ENCODE measurements at regions not wholly inside any gene's neighbourhood (a gene's known extent, or its start where the extent isn't known, plus 50 kb on each side); places are given as distances from the start of the nearest gene placed in this dataset.

DNA sequence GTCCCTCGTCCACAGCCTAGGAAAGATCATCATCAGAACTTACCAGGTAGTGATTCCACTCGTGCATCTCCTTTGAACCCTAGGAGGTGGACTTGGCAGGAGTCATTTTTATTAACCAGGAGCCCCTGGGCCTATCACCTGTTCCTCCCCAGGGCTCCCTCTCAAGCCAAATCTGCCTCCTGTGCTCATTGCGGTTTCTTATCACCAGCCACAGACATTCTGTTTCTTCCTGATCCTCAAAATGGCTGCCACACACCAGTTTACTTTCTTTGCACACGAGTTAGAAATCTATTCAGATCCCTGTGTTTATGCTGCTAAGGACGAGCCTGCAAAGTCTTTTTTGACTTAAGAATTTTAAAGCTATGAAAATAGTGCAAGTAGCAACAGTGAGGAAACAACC is 354.5 kb upstream of the BOD1L1 start:
- DNase-seq: no peak
- Mint-ChIP-seq H3K9me3 (ENCODE audit: unreplicated experiment) (peaks cover 5% of the 10 kb centered on the region), H3K36me3 (ENCODE audit: unreplicated experiment) (no peaks in the 10 kb centered on the region), H3K27me3 (ENCODE audit: unreplicated experiment) (no peaks in the 10 kb centered on the region), H3K4me3 (ENCODE audit: unreplicated experiment) (no peak overlapping the region), H3K27ac (ENCODE audit: unreplicated experiment) (no peak overlapping the region), H3K4me1 (ENCODE audit: low read depth, unreplicated experiment) (no peaks in the 10 kb centered on the region)
- no peak for TF ChIP-seq CTCF (IDR thresholded peaks at IDR 0.05; ENCODE audit: partially characterized antibody, unreplicated experiment)

DNA sequence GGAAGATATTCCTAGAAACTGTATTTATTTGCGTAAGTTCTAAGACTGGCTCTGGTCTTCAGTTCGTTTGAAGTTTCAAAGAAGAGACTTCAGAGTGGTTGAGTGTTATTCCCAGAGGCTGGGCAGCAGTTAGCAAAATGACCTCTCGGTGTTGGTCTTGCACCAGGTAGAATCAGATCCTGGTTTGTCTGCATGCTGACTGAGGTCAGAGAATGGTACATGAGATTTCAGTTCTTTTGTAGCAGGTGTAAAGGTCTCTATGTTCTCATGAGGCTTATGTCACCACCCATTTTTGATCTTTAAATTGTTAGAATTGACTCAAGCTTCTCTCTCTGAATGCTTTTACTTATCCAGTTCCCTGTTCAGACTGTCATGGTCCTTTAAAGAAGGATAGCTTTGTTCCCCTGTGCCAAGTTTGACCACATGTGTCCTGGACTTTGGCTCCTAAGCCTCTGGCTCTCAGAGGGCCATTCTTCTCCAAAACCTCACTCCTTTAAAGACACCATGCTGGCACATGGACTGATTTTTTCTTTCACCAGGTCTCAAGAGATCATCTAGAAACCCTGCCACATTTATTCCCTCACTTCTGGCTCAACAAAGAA is 355.8 kb upstream of the BOD1L1 start:
- peaks cover 3% of the 10 kb centered on the region for H3K9me3 Mint-ChIP-seq (ENCODE audit: unreplicated experiment)
- no peaks in the 10 kb centered on the region for H3K4me1 Mint-ChIP-seq (ENCODE audit: low read depth, unreplicated experiment)
- no peak for DNase-seq
- no peak overlapping the region for H3K27ac Mint-ChIP-seq (ENCODE audit: unreplicated experiment)
- no peak for TF ChIP-seq CTCF (IDR thresholded peaks at IDR 0.05; ENCODE audit: partially characterized antibody, unreplicated experiment)
- H3K27me3 Mint-ChIP-seq (ENCODE audit: unreplicated experiment): no peaks in the 10 kb centered on the region
- H3K36me3 Mint-ChIP-seq (ENCODE audit: unreplicated experiment): no peaks in the 10 kb centered on the region
- no peak overlapping the region for H3K4me3 Mint-ChIP-seq (ENCODE audit: unreplicated experiment)

- no peak for TF ChIP-seq CTCF (IDR thresholded peaks at IDR 0.05; ENCODE audit: partially characterized antibody, unreplicated experiment)
- Mint-ChIP-seq H3K36me3 (ENCODE audit: unreplicated experiment) (no peaks in the 10 kb centered on the region), H3K9me3 (ENCODE audit: unreplicated experiment) (peaks cover 2% of the 10 kb centered on the region), H3K4me3 (ENCODE audit: unreplicated experiment) (no peak overlapping the region), H3K27me3 (ENCODE audit: unreplicated experiment) (no peaks in the 10 kb centered on the region), H3K27ac (ENCODE audit: unreplicated experiment) (no peak overlapping the region), H3K4me1 (ENCODE audit: low read depth, unreplicated experiment) (peaks cover 2% of the 10 kb centered on the region)
- DNase-seq: no peak
Measured at GRCh38 chr4:13984991-13985800, 357.7 kb upstream of the BOD1L1 start.

- Mint-ChIP-seq H3K27me3 (ENCODE audit: unreplicated experiment) (no peaks in the 10 kb centered on the region), H3K4me1 (ENCODE audit: low read depth, unreplicated experiment) (peaks cover 3% of the 10 kb centered on the region), H3K36me3 (ENCODE audit: unreplicated experiment) (no peaks in the 10 kb centered on the region), H3K9me3 (ENCODE audit: unreplicated experiment) (peaks cover 2% of the 10 kb centered on the region), H3K4me3 (ENCODE audit: unreplicated experiment) (no peak overlapping the region), H3K27ac (ENCODE audit: unreplicated experiment) (no peak overlapping the region)
- no peak for TF ChIP-seq CTCF (IDR thresholded peaks at IDR 0.05; ENCODE audit: partially characterized antibody, unreplicated experiment)
- DNase-seq: no peak
Measured at GRCh38 chr4:13985837-13986236, 358.3 kb upstream of the BOD1L1 start.

GRCh38 chr4:13986548-13986947 is 359.0 kb upstream of the BOD1L1 start:
- no peak overlapping the region for H3K27ac Mint-ChIP-seq (ENCODE audit: unreplicated experiment)
- TF ChIP-seq CTCF (IDR thresholded peaks at IDR 0.05; ENCODE audit: partially characterized antibody, unreplicated experiment): no peak
- H3K4me1 Mint-ChIP-seq (ENCODE audit: low read depth, unreplicated experiment): peaks cover 10% of the 10 kb centered on the region
- H3K9me3 Mint-ChIP-seq (ENCODE audit: unreplicated experiment): peaks cover 2% of the 10 kb centered on the region
- H3K36me3 Mint-ChIP-seq (ENCODE audit: unreplicated experiment): no peaks in the 10 kb centered on the region
- no peak for DNase-seq
- no peaks in the 10 kb centered on the region for H3K27me3 Mint-ChIP-seq (ENCODE audit: unreplicated experiment)
- H3K4me3 Mint-ChIP-seq (ENCODE audit: unreplicated experiment): no peak overlapping the region

All from glutamatergic neuron (in vitro differentiated cells).